ENCODE measurements at regions not wholly inside any gene's neighbourhood (a gene's known extent, or its start where the extent isn't known, plus 50 kb on each side); places are given as distances from the start of the nearest gene placed in this dataset.

GRCh38 chr10:10699427-10699826 lies 318.2 kb upstream of the CELF2 start:
- no peaks in the 10 kb centered on the region for H3K27me3 ChIP-seq
- no peaks in the 10 kb centered on the region for H3K9me3 ChIP-seq
- no peak for DNase-seq
- H3K4me3 ChIP-seq (ENCODE audit: low read depth, low read length) = no peak overlapping the region
- H3K4me1 ChIP-seq = no peaks in the 10 kb centered on the region
- no peak for TF ChIP-seq CTCF (IDR thresholded peaks at IDR 0.05; ENCODE audit: low read depth, low read length)
- H3K36me3 ChIP-seq = no peaks in the 10 kb centered on the region

GRCh38 chr10:10701084-10701611 lies 316.5 kb upstream of the CELF2 start:
- Histone ChIP-seq H3K27me3 (no peaks in the 10 kb centered on the region), H3K36me3 (no peaks in the 10 kb centered on the region), H3K4me1 (no peaks in the 10 kb centered on the region), H3K9me3 (no peaks in the 10 kb centered on the region), H3K4me3 (ENCODE audit: low read depth, low read length) (no peak overlapping the region)
- no peak for DNase-seq
- no peak for TF ChIP-seq CTCF (IDR thresholded peaks at IDR 0.05; ENCODE audit: low read depth, low read length)

DNA sequence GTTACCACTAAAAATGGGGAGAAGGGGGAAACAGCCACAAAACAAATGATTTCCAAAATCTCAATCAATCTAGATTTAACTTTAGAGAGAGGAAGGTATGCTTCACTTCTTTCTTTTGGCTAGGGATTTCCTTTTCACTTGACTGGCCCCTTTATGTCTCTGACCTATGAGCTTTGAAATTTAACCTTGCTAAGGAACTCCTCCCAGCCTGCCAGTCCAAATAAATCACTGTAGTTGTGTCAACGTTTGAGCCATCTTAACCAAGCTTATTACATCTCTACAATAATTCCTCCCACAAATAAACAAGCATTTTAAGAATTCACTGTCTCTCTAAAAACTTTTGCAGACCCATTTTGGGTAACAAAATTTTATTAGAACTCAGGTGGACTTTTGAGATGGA lies 315.5 kb upstream of the CELF2 start:
- TF ChIP-seq CTCF (IDR thresholded peaks at IDR 0.05; ENCODE audit: low read depth, low read length) = no peak
- H3K36me3 ChIP-seq = no peaks in the 10 kb centered on the region
- no peak for DNase-seq
- no peaks in the 10 kb centered on the region for H3K9me3 ChIP-seq
- no peak overlapping the region for H3K4me3 ChIP-seq (ENCODE audit: low read depth, low read length)
- no peaks in the 10 kb centered on the region for H3K27me3 ChIP-seq
- H3K4me1 ChIP-seq = no peaks in the 10 kb centered on the region

DNA sequence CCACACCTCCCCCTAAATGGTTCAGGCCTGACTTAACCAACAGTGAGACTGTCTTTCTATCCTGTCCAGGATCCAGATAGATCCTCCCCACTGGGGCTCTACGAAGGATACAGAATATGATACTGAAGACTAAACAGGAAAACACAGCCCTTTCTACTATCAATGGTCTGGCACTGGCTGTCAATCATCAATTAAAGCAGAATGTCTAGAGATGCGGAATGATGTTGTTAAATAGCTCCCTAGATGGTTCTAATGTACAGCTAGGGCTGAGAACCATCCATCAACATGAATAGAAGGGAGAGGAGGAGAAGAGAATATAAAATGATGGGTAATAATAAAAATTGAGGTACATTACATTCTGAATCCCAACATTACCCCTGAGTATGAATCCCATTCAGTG lies 314.3 kb upstream of the CELF2 start:
- no peak for TF ChIP-seq CTCF (IDR thresholded peaks at IDR 0.05; ENCODE audit: low read depth, low read length)
- no peak for DNase-seq

GRCh38 chr10:10712155-10712704 lies 305.4 kb upstream of the CELF2 start:
- H3K27me3 ChIP-seq = no peaks in the 10 kb centered on the region
- no peaks in the 10 kb centered on the region for H3K9me3 ChIP-seq
- no peak overlapping the region for H3K4me3 ChIP-seq (ENCODE audit: low read depth, low read length)
- no peaks in the 10 kb centered on the region for H3K36me3 ChIP-seq
- no peaks in the 10 kb centered on the region for H3K4me1 ChIP-seq
- TF ChIP-seq CTCF (IDR thresholded peaks at IDR 0.05; ENCODE audit: low read depth, low read length) = no peak
- DNase-seq = no peak

More for the DNA sequence above, 314.3 kb upstream of the CELF2 start:
- no peaks in the 10 kb centered on the region for H3K4me1 ChIP-seq
- no peaks in the 10 kb centered on the region for H3K36me3 ChIP-seq
- no peak overlapping the region for H3K4me3 ChIP-seq (ENCODE audit: low read depth, low read length)
- H3K27me3 ChIP-seq = no peaks in the 10 kb centered on the region
- no peaks in the 10 kb centered on the region for H3K9me3 ChIP-seq

- H3K27me3 ChIP-seq = no peaks in the 10 kb centered on the region
These were observed 303.3 kb upstream of the CELF2 start for GRCh38 chr10:10714327-10714726.

More at GRCh38 chr10:10714327-10714726, 303.3 kb upstream of the CELF2 start:
- no peak for DNase-seq
- TF ChIP-seq CTCF (IDR thresholded peaks at IDR 0.05; ENCODE audit: low read depth, low read length) = no peak
- no peaks in the 10 kb centered on the region for H3K36me3 ChIP-seq
- H3K4me3 ChIP-seq (ENCODE audit: low read depth, low read length) = no peak overlapping the region
- H3K9me3 ChIP-seq = no peaks in the 10 kb centered on the region
- H3K4me1 ChIP-seq = no peaks in the 10 kb centered on the region
